Fibroblast of lung (primary cell): ENCODE measurements at regions not wholly inside any gene's neighbourhood (a gene's known extent, or its start where the extent isn't known, plus 50 kb on each side); places are given as distances from the start of the nearest gene placed in this dataset.

ENCODE experiments used
- CTCF ChIP-seq, 2 donors: IDR thresholded peaks in 1 of 2; conservative IDR thresholded peaks in 1 of 2; 1 replicate in 1 of 2; 2 replicates in 1 of 2; pipeline ENCODE4 v1.5.1; 2011 to 2012; ENCODE audit warnings: low read length in 2 of 2, control low read depth in 1 of 2, inconsistent platforms in 1 of 2, low read depth in 1 of 2, mild to moderate bottlenecking in 1 of 2
- EZH2 ChIP-seq: IDR thresholded peaks from 2 replicates; pipeline ENCODE4 v1.5.1; 2012; ENCODE audit warnings: low read length, control low read depth, mild to moderate bottlenecking; ENCODE audit errors: missing control alignments

- TF ChIP-seq CTCF (conservative IDR thresholded peaks at IDR 0.05 in 1 of 2, IDR thresholded peaks at IDR 0.05 in 1 of 2; ENCODE audit: low read depth in 1 of 2, low read length in 2 of 2) (no peak), EZH2 (no peak)
Measured at GRCh38 chr20:8078528-8078914, 53.5 kb upstream of the PLCB1 start.
